ENCODE measurements at regions not wholly inside any gene's neighbourhood (a gene's known extent, or its start where the extent isn't known, plus 50 kb on each side); places are given as distances from the start of the nearest gene placed in this dataset.

- Histone ChIP-seq H3K27me3 (ENCODE audit: insufficient read depth, low read length) (no peaks in the 10 kb centered on the region), H4K20me1 (ENCODE audit: control insufficient read depth, insufficient read depth, insufficient read length) (no peaks in the 10 kb centered on the region), H4K91ac (ENCODE audit: insufficient read length, low read depth, low read length) (no peak overlapping the region), H2BK120ac (ENCODE audit: low read depth, low read length, poor library complexity, severe bottlenecking) (no peak overlapping the region), H3K14ac (ENCODE audit: insufficient read depth, low read length) (no peak overlapping the region), H3K27ac (ENCODE audit: insufficient read length, low read depth, low read length) (no peak overlapping the region), H3K4me2 (ENCODE audit: insufficient read depth, insufficient read length, low read length) (no peak overlapping the region), H3K18ac (ENCODE audit: insufficient read length, low read depth, low read length) (no peak overlapping the region), H4K5ac (ENCODE audit: insufficient read length, low read depth, low read length) (no peak overlapping the region), H3K79me1 (ENCODE audit: insufficient read depth, low read depth, low read length, poor library complexity, severe bottlenecking) (no peaks in the 10 kb centered on the region), H2BK5ac (ENCODE audit: insufficient read length, low read length) (no peak overlapping the region), H3K23ac (ENCODE audit: insufficient read length, low read depth, low read length) (no peak overlapping the region), H3K9me3 (ENCODE audit: control insufficient read depth, low read depth, low read length) (no peaks in the 10 kb centered on the region), H2BK15ac (ENCODE audit: low read depth, low read length) (no peak overlapping the region), H3K23me2 (ENCODE audit: insufficient read length, low read depth, low read length, poor library complexity, severe bottlenecking) (no peaks in the 10 kb centered on the region), H2AFZ (ENCODE audit: low read length) (no peak overlapping the region), H2BK12ac (ENCODE audit: insufficient read length, low read depth, low read length) (no peak overlapping the region), H3K9ac (ENCODE audit: extremely low read depth, insufficient read length, low read length) (no peak overlapping the region), H4K8ac (replicated peaks; ENCODE audit: insufficient read length, low read depth, low read length) (no peak overlapping the region), H3K4me1 (ENCODE audit: insufficient read depth, low read length) (no peaks in the 10 kb centered on the region), H2AK5ac (ENCODE audit: insufficient read length, low read length) (no peak overlapping the region), H2BK20ac (ENCODE audit: low read depth, low read length, poor library complexity, severe bottlenecking) (no peak overlapping the region), H3K56ac (ENCODE audit: insufficient read length, low read depth, low read length) (no peak overlapping the region), H3K4ac (ENCODE audit: low read depth, low read length) (no peak overlapping the region), H3T11ph (ENCODE audit: low read length) (no peak overlapping the region), H3K79me2 (ENCODE audit: insufficient read depth, low read length) (no peaks in the 10 kb centered on the region)
- DNase-seq, result no peak
- Mint-ChIP-seq H3K27ac (no peak overlapping the region), H3K4me3 (no peak overlapping the region), H3K9me3 (no peaks in the 10 kb centered on the region), H3K27me3 (ENCODE audit: low read depth) (peaks cover 5% of the 10 kb centered on the region), H3K36me3 (ENCODE audit: insufficient read depth in 1 of 3, low read depth in 3 of 3) (no peaks in the 10 kb centered on the region), H3K4me1 (peaks cover 9 to 10% of the 10 kb centered on the region in 2 experiments)
- TF ChIP-seq CTCF (conservative IDR thresholded peaks at IDR 0.05), result no peak
- no CpG with 5 or more reads among the region's 9 CpGs for WGBS (ENCODE audit: extremely low coverage, insufficient read length, low lambda C conversion rate)
These were observed 269.8 kb upstream of the ID2 start for GRCh38 chr2:8412082-8412481.

All from H9 (cell line).